Caco-2 (cell line): ENCODE measurements at regions not wholly inside any gene's neighbourhood (a gene's known extent, or its start where the extent isn't known, plus 50 kb on each side); places are given as distances from the start of the nearest gene placed in this dataset.

ENCODE experiments used
- BruUV-seq: library from RNA; stranded (reverse); fragments of 400-500 nt; replicated peaks from 2 replicates; lab custom pipeline; 2021; lab: Mats Ljungman, UMichigan
- CTCF ChIA-PET: fragments of 300-600 bp; sonication (Branson Sonifier 250); formaldehyde crosslinking; loops from one replicate; lab custom pipeline; 2022; ENCODE audit warnings: antibody characterized with exemption; lab: Charles Lee
- POLR2A ChIA-PET: fragments of 300-600 bp; sonication (Branson Sonifier 250); formaldehyde crosslinking; loops from one replicate; lab custom pipeline; 2022; ENCODE audit warnings: antibody characterized with exemption; lab: Charles Lee
- DNase-seq, 2 experiments: peaks; one replicate each; pipeline versions ENCODE4 v3.0.0 to v3.0.0-alpha.2; 2020 to 2022
- H3K27me3 ChIP-seq: replicated peaks from 2 replicates; pipeline ENCODE4 v1.6.0; 2011; ENCODE audit warnings: low read length; ENCODE audit not compliant: control insufficient read depth, insufficient read depth
- H3K36me3 ChIP-seq: 2 replicates; pipeline ENCODE4 v1.5.1; 2011; ENCODE audit warnings: low read length; ENCODE audit not compliant: control insufficient read depth, insufficient read depth
- H3K4me1 ChIP-seq: fragments of 250-450 bp; sonication (Bioruptor Pico); 2 replicates; pipeline ENCODE4 v1.5.1; 2020; ENCODE audit warnings: mild to moderate bottlenecking
- H3K4me3 ChIP-seq: 2 replicates; pipeline ENCODE4 v1.5.1; 2011; ENCODE audit warnings: low read depth, mild to moderate bottlenecking, control low read depth, low read length
- H3K9me3 ChIP-seq: fragments of 250-450 bp; sonication (Bioruptor Pico); 2 replicates; pipeline ENCODE4 v1.5.1; 2020; ENCODE audit warnings: mild to moderate bottlenecking, moderate library complexity
- H3K27ac Mint-ChIP-seq: one replicate; pipeline ENCODE4 v1.8.0; 2022; ENCODE audit warnings: mixed read lengths; ENCODE audit not compliant: unreplicated experiment
- H3K27me3 Mint-ChIP-seq: one replicate; pipeline ENCODE4 v1.8.0; 2022; ENCODE audit warnings: mixed read lengths; ENCODE audit not compliant: insufficient read depth, unreplicated experiment
- H3K36me3 Mint-ChIP-seq: one replicate; pipeline ENCODE4 v1.8.0; 2022; ENCODE audit warnings: mild to moderate bottlenecking, mixed read lengths; ENCODE audit not compliant: insufficient read depth, unreplicated experiment
- H3K4me1 Mint-ChIP-seq: one replicate; pipeline ENCODE4 v1.8.0; 2022; ENCODE audit warnings: low read depth, mixed read lengths; ENCODE audit not compliant: unreplicated experiment
- H3K4me3 Mint-ChIP-seq: one replicate; pipeline ENCODE4 v1.8.0; 2022; ENCODE audit warnings: mild to moderate bottlenecking, moderate library complexity, mixed read lengths; ENCODE audit not compliant: unreplicated experiment
- H3K9me3 Mint-ChIP-seq: one replicate; pipeline ENCODE4 v1.8.0; 2022; ENCODE audit warnings: mixed read lengths; ENCODE audit not compliant: unreplicated experiment
- intact Hi-C: fragments of 100-400 bp; cut with micrococcal nuclease; formaldehyde crosslinking; loops from one replicate; pipeline ENCODE4 v1.10.0; 2022; ENCODE audit not compliant: unreplicated experiment
- TF ChIP-seq, protein P1 (sequence below), 2 experiments: fragments of 200-600 bp in 1 of 2; IDR thresholded peaks; 1 replicate in 1 of 2; 2 replicates in 1 of 2; pipeline versions ENCODE4 v1.5.1 to v1.8.0; 2011 to 2022; ENCODE audit warnings: antibody characterized with exemption in 1 of 2, control low read depth in 1 of 2, inconsistent platforms in 1 of 2, low read depth in 1 of 2, low read length in 1 of 2, mild to moderate bottlenecking in 1 of 2, moderate library complexity in 1 of 2; ENCODE audit not compliant: insufficient read depth in 1 of 2, severe bottlenecking in 1 of 2, unreplicated experiment in 1 of 2

DNA sequence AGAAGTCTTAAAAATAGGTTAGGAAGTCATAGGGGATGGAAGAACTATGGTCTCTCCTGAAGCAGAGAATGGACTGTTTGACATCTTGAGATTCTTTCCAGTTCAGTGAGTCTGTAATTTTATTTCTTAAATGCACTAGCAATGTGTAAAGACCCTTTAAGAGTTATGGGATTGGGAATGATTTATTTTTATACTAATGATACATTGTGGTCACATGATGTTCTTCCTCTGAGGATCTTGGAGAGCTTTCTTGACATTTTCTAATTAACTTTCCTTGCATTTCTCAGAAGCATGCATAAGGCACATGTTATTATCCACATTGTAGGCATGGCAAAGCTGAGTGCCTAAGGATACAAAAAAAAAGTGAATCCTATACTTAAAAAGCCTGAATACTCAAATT, 507.6 kb upstream of the NRSN1 start:
- Mint-ChIP-seq H3K27me3 (no peaks in the 10 kb centered on the region), H3K9me3 (peaks cover 10% of the 10 kb centered on the region), H3K36me3 (no peaks in the 10 kb centered on the region), H3K27ac (no peak overlapping the region), H3K4me3 (no peak overlapping the region), H3K4me1 (no peaks in the 10 kb centered on the region)
- no peak for DNase-seq
- BruUV-seq, result no TSS peak
- intact Hi-C loops, result no loop called here
- no peaks in the 10 kb centered on the region for H3K9me3 ChIP-seq
- H3K36me3 ChIP-seq, result no peaks in the 10 kb centered on the region
- ChIA-PET POLR2A (no interaction called here), CTCF (no interaction called here)
- no peak overlapping the region for H3K4me3 ChIP-seq
- TF ChIP-seq, protein P1, sequence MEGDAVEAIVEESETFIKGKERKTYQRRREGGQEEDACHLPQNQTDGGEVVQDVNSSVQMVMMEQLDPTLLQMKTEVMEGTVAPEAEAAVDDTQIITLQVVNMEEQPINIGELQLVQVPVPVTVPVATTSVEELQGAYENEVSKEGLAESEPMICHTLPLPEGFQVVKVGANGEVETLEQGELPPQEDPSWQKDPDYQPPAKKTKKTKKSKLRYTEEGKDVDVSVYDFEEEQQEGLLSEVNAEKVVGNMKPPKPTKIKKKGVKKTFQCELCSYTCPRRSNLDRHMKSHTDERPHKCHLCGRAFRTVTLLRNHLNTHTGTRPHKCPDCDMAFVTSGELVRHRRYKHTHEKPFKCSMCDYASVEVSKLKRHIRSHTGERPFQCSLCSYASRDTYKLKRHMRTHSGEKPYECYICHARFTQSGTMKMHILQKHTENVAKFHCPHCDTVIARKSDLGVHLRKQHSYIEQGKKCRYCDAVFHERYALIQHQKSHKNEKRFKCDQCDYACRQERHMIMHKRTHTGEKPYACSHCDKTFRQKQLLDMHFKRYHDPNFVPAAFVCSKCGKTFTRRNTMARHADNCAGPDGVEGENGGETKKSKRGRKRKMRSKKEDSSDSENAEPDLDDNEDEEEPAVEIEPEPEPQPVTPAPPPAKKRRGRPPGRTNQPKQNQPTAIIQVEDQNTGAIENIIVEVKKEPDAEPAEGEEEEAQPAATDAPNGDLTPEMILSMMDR (IDR thresholded peaks at IDR 0.05; ENCODE audit: insufficient read depth in 1 of 2, low read depth in 1 of 2, low read length in 1 of 2, severe bottlenecking in 1 of 2, unreplicated experiment in 1 of 2), result no peak
- no peaks in the 10 kb centered on the region for H3K27me3 ChIP-seq
- H3K4me1 ChIP-seq, result no peaks in the 10 kb centered on the region

DNA sequence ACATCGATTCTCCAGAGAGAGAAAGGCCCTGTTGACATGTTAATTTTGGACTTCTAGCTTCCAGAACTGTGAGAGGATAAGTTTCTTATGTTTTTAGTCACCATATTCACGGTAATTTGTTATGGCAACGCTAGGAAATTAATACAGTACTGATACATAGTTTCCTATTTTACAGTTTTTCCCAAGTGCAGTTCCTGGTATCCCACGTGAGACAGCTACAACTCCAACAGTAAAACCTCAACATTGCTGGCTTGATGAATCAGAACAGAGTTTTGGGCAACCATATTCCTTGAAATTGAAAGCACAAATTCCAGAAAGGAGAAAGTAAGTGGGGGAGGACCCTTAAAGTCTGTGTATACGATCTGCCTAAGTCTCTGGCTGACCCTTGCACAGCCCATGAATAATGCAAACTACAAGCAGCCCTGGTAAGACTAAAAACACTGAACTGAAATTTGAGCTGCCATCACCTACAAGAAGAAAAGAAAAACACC, 505.1 kb upstream of the NRSN1 start:
- TF ChIP-seq, protein P1 (IDR thresholded peaks at IDR 0.05; ENCODE audit: insufficient read depth in 1 of 2, low read depth in 1 of 2, low read length in 1 of 2, severe bottlenecking in 1 of 2, unreplicated experiment in 1 of 2), result no peak
- CTCF ChIA-PET, result no interaction called here
- Histone ChIP-seq H3K4me1 (no peaks in the 10 kb centered on the region), H3K4me3 (no peak overlapping the region), H3K36me3 (no peaks in the 10 kb centered on the region), H3K9me3 (no peaks in the 10 kb centered on the region), H3K27me3 (no peaks in the 10 kb centered on the region)
- no TSS peak for BruUV-seq
- POLR2A ChIA-PET, result no interaction called here
- H3K27ac Mint-ChIP-seq, result no peak overlapping the region
- no peaks in the 10 kb centered on the region for H3K27me3 Mint-ChIP-seq
- no peaks in the 10 kb centered on the region for H3K36me3 Mint-ChIP-seq
- no peak for DNase-seq
- intact Hi-C loops, result no loop called here
- H3K4me1 Mint-ChIP-seq, result no peaks in the 10 kb centered on the region
- no peak overlapping the region for H3K4me3 Mint-ChIP-seq
- peaks cover 10% of the 10 kb centered on the region for H3K9me3 Mint-ChIP-seq

DNA sequence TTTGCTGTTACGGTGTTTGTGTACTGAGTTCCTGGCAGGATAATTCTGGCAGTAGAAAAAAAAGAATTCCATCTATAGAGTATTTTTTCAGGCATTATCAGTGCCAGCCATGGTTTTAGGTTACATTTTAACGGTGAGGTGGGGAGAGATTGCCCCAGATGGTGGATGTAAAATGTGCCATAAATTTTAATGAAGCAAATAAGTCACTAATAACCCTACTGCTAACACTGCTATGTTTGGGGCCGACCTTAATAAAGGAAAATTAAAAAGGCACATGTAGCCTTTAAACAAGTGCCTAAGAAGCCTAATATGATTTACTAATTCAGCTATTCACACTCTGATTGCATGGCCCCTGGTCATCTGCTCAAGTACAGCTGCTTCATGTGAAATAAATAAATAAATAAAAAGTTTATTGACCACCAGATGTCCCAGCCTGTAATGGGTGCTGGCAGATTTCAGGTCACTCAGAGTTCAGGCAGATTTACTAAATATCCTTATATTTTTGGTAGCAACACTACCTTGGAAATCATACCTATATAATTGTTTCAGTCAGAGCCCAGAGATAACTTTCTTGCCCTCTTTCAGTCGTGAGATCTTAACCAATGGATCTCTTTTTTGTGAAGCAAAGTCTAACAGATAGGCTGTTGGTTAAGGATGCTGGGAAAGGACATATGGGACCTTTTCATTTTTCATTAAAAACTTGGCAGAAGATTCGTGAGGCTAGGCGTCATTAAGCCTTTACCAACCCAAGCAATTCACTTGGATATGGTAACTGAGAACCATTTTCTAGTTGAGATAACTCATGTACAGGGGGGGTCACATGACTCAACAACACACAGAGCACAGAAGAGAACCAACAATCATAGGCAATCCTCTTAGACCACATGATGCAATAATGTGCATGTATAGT, 495.0 kb upstream of the NRSN1 start:
- Histone ChIP-seq H3K4me1 (no peaks in the 10 kb centered on the region), H3K27me3 (no peaks in the 10 kb centered on the region), H3K9me3 (no peaks in the 10 kb centered on the region), H3K4me3 (no peak overlapping the region), H3K36me3 (no peaks in the 10 kb centered on the region)
- intact Hi-C loops, result no loop called here
- no peaks in the 10 kb centered on the region for H3K27me3 Mint-ChIP-seq
- H3K4me3 Mint-ChIP-seq, result no peak overlapping the region
- H3K27ac Mint-ChIP-seq, result no peak overlapping the region
- ChIA-PET CTCF (no interaction called here), POLR2A (no interaction called here)
- H3K36me3 Mint-ChIP-seq, result no peaks in the 10 kb centered on the region
- no peaks in the 10 kb centered on the region for H3K9me3 Mint-ChIP-seq
- no peak for DNase-seq
- H3K4me1 Mint-ChIP-seq, result no peaks in the 10 kb centered on the region
- no TSS peak for BruUV-seq
- TF ChIP-seq, protein P1 (IDR thresholded peaks at IDR 0.05; ENCODE audit: insufficient read depth in 1 of 2, low read depth in 1 of 2, low read length in 1 of 2, severe bottlenecking in 1 of 2, unreplicated experiment in 1 of 2), result no peak
